ENCODE measurements at regions not wholly inside any gene's neighbourhood (a gene's known extent, or its start where the extent isn't known, plus 50 kb on each side); places are given as distances from the start of the nearest gene placed in this dataset.

- no peak for DNase-seq (ENCODE audit: low read depth in 2 of 2)
Measured at GRCh38 chr16:73480381-73480780, 432.5 kb upstream of the ZFHX3 start.

GRCh38 chr16:73473713-73474112, 425.8 kb upstream of the ZFHX3 start:
- DNase-seq (ENCODE audit: low read depth in 2 of 2), result no peak

GRCh38 chr16:73464834-73465233, 416.9 kb upstream of the ZFHX3 start:
- no peak for DNase-seq (ENCODE audit: low read depth in 2 of 2)

- DNase-seq (ENCODE audit: low read depth in 2 of 2), result no peak
Measured at GRCh38 chr16:73459586-73459985, 411.7 kb upstream of the ZFHX3 start.

GRCh38 chr16:73457851-73458250, 409.9 kb upstream of the ZFHX3 start:
- DNase-seq (ENCODE audit: low read depth in 2 of 2), result no peak

GRCh38 chr16:73448970-73449369, 401.0 kb upstream of the ZFHX3 start:
- no peak for DNase-seq (ENCODE audit: low read depth in 2 of 2)

GRCh38 chr16:73447846-73448245, 399.9 kb upstream of the ZFHX3 start:
- no peak for DNase-seq (ENCODE audit: low read depth in 2 of 2)

- DNase-seq (ENCODE audit: low read depth in 2 of 2), result no peak
Measured at GRCh38 chr16:73434621-73435020, 386.7 kb upstream of the ZFHX3 start.

GRCh38 chr16:73433731-73434307, 385.9 kb upstream of the ZFHX3 start:
- DNase-seq (ENCODE audit: low read depth in 2 of 2), result no peak

GRCh38 chr16:73432850-73433730, 385.2 kb upstream of the ZFHX3 start:
- DNase-seq (ENCODE audit: low read depth in 2 of 2), result no peak

GRCh38 chr16:73430138-73430537, 382.2 kb upstream of the ZFHX3 start:
- no peak for DNase-seq (ENCODE audit: low read depth in 2 of 2)

- no peak for DNase-seq (ENCODE audit: low read depth in 2 of 2)
Measured at GRCh38 chr16:73428121-73428520, 380.2 kb upstream of the ZFHX3 start.

- no peak for DNase-seq (ENCODE audit: low read depth in 2 of 2)
Measured at GRCh38 chr16:73427164-73427563, 379.2 kb upstream of the ZFHX3 start.

GRCh38 chr16:73426433-73427160, 378.7 kb upstream of the ZFHX3 start:
- no peak for DNase-seq (ENCODE audit: low read depth in 2 of 2)

GRCh38 chr16:73420676-73421075, 372.7 kb upstream of the ZFHX3 start:
- no peak for DNase-seq (ENCODE audit: low read depth in 2 of 2)

GRCh38 chr16:73420244-73420643, 372.3 kb upstream of the ZFHX3 start:
- no peak for DNase-seq (ENCODE audit: low read depth in 2 of 2)

- no peak for DNase-seq (ENCODE audit: low read depth in 2 of 2)
Measured at GRCh38 chr16:73418691-73419090, 370.8 kb upstream of the ZFHX3 start.

- no peak for DNase-seq (ENCODE audit: low read depth in 2 of 2)
Measured at GRCh38 chr16:73418051-73418450, 370.1 kb upstream of the ZFHX3 start.

- DNase-seq (ENCODE audit: low read depth in 2 of 2), result no peak
Measured at GRCh38 chr16:73415286-73415685, 367.4 kb upstream of the ZFHX3 start.

GRCh38 chr16:73414638-73415037, 366.7 kb upstream of the ZFHX3 start:
- no peak for DNase-seq (ENCODE audit: low read depth in 2 of 2)

- no peak for DNase-seq (ENCODE audit: low read depth in 2 of 2)
Measured at GRCh38 chr16:73413830-73414190, 365.9 kb upstream of the ZFHX3 start.

- no peak for DNase-seq (ENCODE audit: low read depth in 2 of 2)
Measured at GRCh38 chr16:73413091-73413829, 365.3 kb upstream of the ZFHX3 start.

Data from stimulated activated CD8-positive, alpha-beta memory T cell treated with anti-CD3 and anti-CD28 coated beads, Interleukin-15, amount 100 ng/mL, for 48 hours (primary cell).